Ecto neural progenitor cell (in vitro differentiated cells): ENCODE measurements at regions not wholly inside any gene's neighbourhood (a gene's known extent, or its start where the extent isn't known, plus 50 kb on each side); places are given as distances from the start of the nearest gene placed in this dataset.
"Not testable (repeated sequence)": the region's sequence is repeated elsewhere in the genome, so short reads cannot be mapped to it uniquely, and the experiment has no call there.

ENCODE experiments used
- DNase-seq: peaks from one replicate; pipeline ENCODE4 v3.0.0-alpha.2; 2018; ENCODE audit warnings: low spot score

GRCh38 chr1:83386946-83387345 is 612.0 kb downstream of the TTLL7 start:
- DNase-seq = not testable (repeated sequence)

GRCh38 chr1:83383107-83383506 is 615.8 kb downstream of the TTLL7 start:
- not testable (repeated sequence) for DNase-seq

- DNase-seq = not testable (repeated sequence)
Observed at GRCh38 chr1:83373018-83373417, 625.9 kb downstream of the TTLL7 start.

- DNase-seq = not testable (repeated sequence)
Observed at GRCh38 chr1:83369853-83370252, 629.1 kb downstream of the TTLL7 start.

GRCh38 chr1:83365320-83365719 is 633.6 kb downstream of the TTLL7 start:
- DNase-seq = not testable (repeated sequence)

- DNase-seq = not testable (repeated sequence)
Observed at GRCh38 chr1:83345375-83345774, 653.6 kb downstream of the TTLL7 start.

- not testable (repeated sequence) for DNase-seq
Observed at GRCh38 chr1:83343767-83344166, 655.2 kb downstream of the TTLL7 start.

- not testable (repeated sequence) for DNase-seq
Observed at GRCh38 chr1:83342995-83343394, 655.9 kb downstream of the TTLL7 start.

GRCh38 chr1:83332308-83332707 is 666.6 kb downstream of the TTLL7 start:
- DNase-seq = not testable (repeated sequence)

GRCh38 chr1:83318366-83318765 is 680.6 kb downstream of the TTLL7 start:
- DNase-seq = no peak

GRCh38 chr1:83315446-83315845 is 683.5 kb downstream of the TTLL7 start:
- DNase-seq = not testable (repeated sequence)

GRCh38 chr1:83310161-83310560 is 688.8 kb downstream of the TTLL7 start:
- not testable (repeated sequence) for DNase-seq

- DNase-seq = not testable (repeated sequence)
Observed at GRCh38 chr1:83309035-83309434, 689.9 kb downstream of the TTLL7 start.

GRCh38 chr1:83306811-83307210 is 692.1 kb downstream of the TTLL7 start:
- DNase-seq = not testable (repeated sequence)

- DNase-seq = not testable (repeated sequence)
Observed at GRCh38 chr1:83295594-83295993, 703.3 kb downstream of the TTLL7 start.

GRCh38 chr1:83287391-83287790 is 711.5 kb downstream of the TTLL7 start:
- DNase-seq = not testable (repeated sequence)

GRCh38 chr1:83274656-83275055 is 724.3 kb downstream of the TTLL7 start:
- DNase-seq = not testable (repeated sequence)

GRCh38 chr1:83272484-83272883 is 726.4 kb downstream of the TTLL7 start:
- DNase-seq = not testable (repeated sequence)

- not testable (repeated sequence) for DNase-seq
Observed at GRCh38 chr1:83271834-83272233, 727.1 kb downstream of the TTLL7 start.

- DNase-seq = not testable (repeated sequence)
Observed at GRCh38 chr1:83270801-83271200, 728.1 kb downstream of the TTLL7 start.

GRCh38 chr1:83263808-83264207 is 735.1 kb downstream of the TTLL7 start:
- DNase-seq = peak; percentile 34

GRCh38 chr1:83251687-83252086 is 747.2 kb downstream of the TTLL7 start:
- not testable (repeated sequence) for DNase-seq

- not testable (repeated sequence) for DNase-seq
Observed at GRCh38 chr1:83246780-83247179, 752.2 kb downstream of the TTLL7 start.

GRCh38 chr1:83244832-83245231 is 754.1 kb downstream of the TTLL7 start:
- not testable (repeated sequence) for DNase-seq
